GM23248 (cell line): ENCODE measurements at regions not wholly inside any gene's neighbourhood (a gene's known extent, or its start where the extent isn't known, plus 50 kb on each side); places are given as distances from the start of the nearest gene placed in this dataset.

ENCODE experiments used
- EZH2 ChIP-seq: fragments of 200-600 bp; sonication (generic); IDR thresholded peaks from 2 replicates; pipeline ENCODE4 v1.6.1; 2018; ENCODE audit warnings: antibody characterized with exemption, mild to moderate bottlenecking; ENCODE audit not compliant: insufficient read depth, poor library complexity, severe bottlenecking
- EZH2phosphoT487 ChIP-seq: fragments of 200-600 bp; sonication (generic); IDR thresholded peaks from 2 replicates; pipeline ENCODE4 v1.6.1; 2018; ENCODE audit warnings: antibody characterized with exemption, moderate library complexity, mild to moderate bottlenecking, low read depth; ENCODE audit not compliant: insufficient read depth

GRCh38 chr9:92224177-92224576, 69.3 kb downstream of the IARS1 start:
- TF ChIP-seq EZH2: no peak
- TF ChIP-seq EZH2phosphoT487: no peak
